Loucy (cell line): ENCODE measurements at regions not wholly inside any gene's neighbourhood (a gene's known extent, or its start where the extent isn't known, plus 50 kb on each side); places are given as distances from the start of the nearest gene placed in this dataset.

ENCODE experiments used
- H2AFZ ChIP-seq: fragments of 200-600 bp; sonication (generic); 2 replicates; pipeline ENCODE4 v1.6.0; 2016; ENCODE audit warnings: antibody characterized with exemption, mild to moderate bottlenecking, low read length, moderate library complexity
- H3F3A ChIP-seq: fragments of 200-600 bp; 2 replicates; pipeline ENCODE4 v1.6.0; 2016; ENCODE audit warnings: antibody characterized with exemption, low read depth, mild to moderate bottlenecking
- H3K27me3 ChIP-seq: fragments of 200-600 bp; sonication (generic); 2 replicates; pipeline ENCODE4 v1.6.1; 2014; ENCODE audit warnings: low read length, mild to moderate bottlenecking; ENCODE audit not compliant: insufficient read depth, poor library complexity, severe bottlenecking
- H3K36me3 ChIP-seq: fragments of 200-600 bp; sonication (generic); 2 replicates; pipeline ENCODE4 v1.6.1; 2016; ENCODE audit warnings: low read length; ENCODE audit not compliant: insufficient read depth
- H3K4me1 ChIP-seq: fragments of 200-600 bp; sonication (generic); 2 replicates; pipeline ENCODE4 v1.5.1; 2014; ENCODE audit warnings: low read length, mild to moderate bottlenecking; ENCODE audit not compliant: insufficient read depth, poor library complexity, severe bottlenecking
- H3K4me2 ChIP-seq: fragments of 200-600 bp; sonication (generic); 2 replicates; pipeline ENCODE4 v1.6.0; 2014; ENCODE audit warnings: antibody characterized with exemption, low read length, low read depth, mild to moderate bottlenecking; ENCODE audit not compliant: poor library complexity, severe bottlenecking
- H3K4me3 ChIP-seq: fragments of 200-600 bp; sonication (generic); 2 replicates; pipeline ENCODE4 v1.5.1; 2014; ENCODE audit warnings: low read length, mild to moderate bottlenecking, mixed read lengths; ENCODE audit not compliant: poor library complexity, severe bottlenecking
- H3K79me2 ChIP-seq: fragments of 200-600 bp; sonication (generic); 2 replicates; pipeline ENCODE4 v1.6.1; 2014; ENCODE audit warnings: low read length; ENCODE audit not compliant: insufficient read depth
- H3K9ac ChIP-seq: fragments of 200-600 bp; sonication (generic); 2 replicates; pipeline ENCODE4 v1.6.0; 2014; ENCODE audit warnings: mild to moderate bottlenecking, low read depth, low read length, moderate library complexity; ENCODE audit not compliant: poor library complexity, severe bottlenecking
- H3K9me2 ChIP-seq: fragments of 200-600 bp; sonication (generic); replicated peaks from 2 replicates; pipeline ENCODE4 v1.6.1; 2016; ENCODE audit warnings: low read depth, low read length, mixed read lengths
- H3K9me3 ChIP-seq: fragments of 200-600 bp; sonication (generic); 2 replicates; pipeline ENCODE4 v1.6.1; 2014; ENCODE audit warnings: mild to moderate bottlenecking, antibody characterized with exemption, low read length, low read depth; ENCODE audit not compliant: insufficient read depth
- H4K20me1 ChIP-seq: fragments of 200-600 bp; sonication (generic); 2 replicates; pipeline ENCODE4 v1.6.0; 2014; ENCODE audit warnings: antibody characterized with exemption, low read length, mild to moderate bottlenecking; ENCODE audit not compliant: insufficient read depth, poor library complexity, severe bottlenecking
- CTCF ChIP-seq: fragments of 200-600 bp; sonication (generic); conservative IDR thresholded peaks from 2 replicates; pipeline ENCODE4 v1.5.1; 2014; ENCODE audit warnings: mild to moderate bottlenecking, antibody characterized with exemption, low read length
- EZH2phosphoT487 ChIP-seq: fragments of 200-600 bp; IDR thresholded peaks from 2 replicates; pipeline ENCODE4 v1.6.1; 2018; ENCODE audit warnings: antibody characterized with exemption, mild to moderate bottlenecking, moderate library complexity, borderline replicate concordance

- H3K4me3 ChIP-seq, result no peak overlapping the region
- H3K27me3 ChIP-seq, result no peaks in the 10 kb centered on the region
- no peaks in the 10 kb centered on the region for H4K20me1 ChIP-seq
- H3K36me3 ChIP-seq, result no peaks in the 10 kb centered on the region
- no peak overlapping the region for H3K4me2 ChIP-seq
- no peak overlapping the region for H3K9ac ChIP-seq
- H2AFZ ChIP-seq, result no peak overlapping the region
- H3K4me1 ChIP-seq, result no peaks in the 10 kb centered on the region
- TF ChIP-seq EZH2phosphoT487 (no peak), CTCF (no peak)
- no peaks in the 10 kb centered on the region for H3F3A ChIP-seq
- H3K9me3 ChIP-seq, result no peaks in the 10 kb centered on the region
- no peaks in the 10 kb centered on the region for H3K9me2 ChIP-seq
- no peaks in the 10 kb centered on the region for H3K79me2 ChIP-seq
Measured at GRCh38 chr2:60603533-60604190, 50.2 kb upstream of the BCL11A start.

GRCh38 chr2:60604486-60605064 is 51.1 kb upstream of the BCL11A start:
- no peaks in the 10 kb centered on the region for H3K9me3 ChIP-seq
- no peaks in the 10 kb centered on the region for H3K9me2 ChIP-seq
- H3K4me3 ChIP-seq, result no peak overlapping the region
- no peak overlapping the region for H2AFZ ChIP-seq
- H4K20me1 ChIP-seq, result no peaks in the 10 kb centered on the region
- no peak overlapping the region for H3K4me2 ChIP-seq
- H3F3A ChIP-seq, result no peaks in the 10 kb centered on the region
- TF ChIP-seq EZH2phosphoT487 (no peak), CTCF (no peak)
- H3K9ac ChIP-seq, result no peak overlapping the region
- H3K36me3 ChIP-seq, result no peaks in the 10 kb centered on the region
- H3K79me2 ChIP-seq, result no peaks in the 10 kb centered on the region
- H3K4me1 ChIP-seq, result no peaks in the 10 kb centered on the region
- H3K27me3 ChIP-seq, result no peaks in the 10 kb centered on the region

- TF ChIP-seq CTCF (no peak), EZH2phosphoT487 (no peak)
- H3K79me2 ChIP-seq, result no peaks in the 10 kb centered on the region
- no peaks in the 10 kb centered on the region for H3K9me2 ChIP-seq
- H3K4me1 ChIP-seq, result no peaks in the 10 kb centered on the region
- H3K9me3 ChIP-seq, result no peaks in the 10 kb centered on the region
- no peaks in the 10 kb centered on the region for H3K36me3 ChIP-seq
- H3K4me2 ChIP-seq, result no peak overlapping the region
- H3K4me3 ChIP-seq, result no peak overlapping the region
- no peak overlapping the region for H3K9ac ChIP-seq
- no peaks in the 10 kb centered on the region for H4K20me1 ChIP-seq
- no peaks in the 10 kb centered on the region for H3K27me3 ChIP-seq
- no peaks in the 10 kb centered on the region for H3F3A ChIP-seq
- no peak overlapping the region for H2AFZ ChIP-seq
Measured at GRCh38 chr2:60605866-60606265, 52.4 kb upstream of the BCL11A start.
